HCT116 (cell line): ENCODE measurements at regions not wholly inside any gene's neighbourhood (a gene's known extent, or its start where the extent isn't known, plus 50 kb on each side); places are given as distances from the start of the nearest gene placed in this dataset.

Experiments used
- ATF3 ChIP-seq: IDR thresholded peaks from 2 replicates; pipeline ENCODE4 v1.6.1; 2012
- POLR2A ChIP-seq: IDR thresholded peaks from 2 replicates; pipeline ENCODE4 v1.7.0; 2011; ENCODE audit warnings: borderline replicate concordance; ENCODE audit not compliant: insufficient read depth, insufficient read length; ENCODE audit errors: extremely low read depth

- TF ChIP-seq ATF3 (no peak), POLR2A (no peak)
These were observed 119.7 kb upstream of the ZRANB2 start for GRCh38 chr1:71200503-71200902.
